ENCODE measurements at regions not wholly inside any gene's neighbourhood (a gene's known extent, or its start where the extent isn't known, plus 50 kb on each side); places are given as distances from the start of the nearest gene placed in this dataset.

DNA sequence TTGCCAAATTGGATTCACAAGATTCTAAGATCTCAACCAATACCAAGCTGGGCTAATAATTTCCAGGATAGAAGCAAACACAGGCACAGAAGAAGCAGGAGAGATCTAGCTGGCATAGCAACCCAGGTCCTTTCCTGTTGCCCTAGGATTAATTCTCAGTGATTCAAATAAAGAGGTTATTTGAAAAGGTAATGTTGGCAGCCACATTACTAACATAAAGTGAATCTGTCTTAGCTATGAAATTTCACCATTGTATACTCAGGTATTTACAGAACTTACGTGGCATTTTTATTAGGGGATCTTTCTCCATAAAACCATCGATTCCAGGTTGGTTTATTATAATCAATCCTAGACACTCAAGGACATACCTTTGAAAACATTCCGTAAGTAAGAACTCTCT is 379.3 kb upstream of the POM121L12 start:
- intact Hi-C loops (cut with DNase I): no loop called here
- DNase-seq: no peak
- TF ChIP-seq POLR2A (IDR thresholded peaks at IDR 0.05): no peak
- TF ChIP-seq, protein P1, sequence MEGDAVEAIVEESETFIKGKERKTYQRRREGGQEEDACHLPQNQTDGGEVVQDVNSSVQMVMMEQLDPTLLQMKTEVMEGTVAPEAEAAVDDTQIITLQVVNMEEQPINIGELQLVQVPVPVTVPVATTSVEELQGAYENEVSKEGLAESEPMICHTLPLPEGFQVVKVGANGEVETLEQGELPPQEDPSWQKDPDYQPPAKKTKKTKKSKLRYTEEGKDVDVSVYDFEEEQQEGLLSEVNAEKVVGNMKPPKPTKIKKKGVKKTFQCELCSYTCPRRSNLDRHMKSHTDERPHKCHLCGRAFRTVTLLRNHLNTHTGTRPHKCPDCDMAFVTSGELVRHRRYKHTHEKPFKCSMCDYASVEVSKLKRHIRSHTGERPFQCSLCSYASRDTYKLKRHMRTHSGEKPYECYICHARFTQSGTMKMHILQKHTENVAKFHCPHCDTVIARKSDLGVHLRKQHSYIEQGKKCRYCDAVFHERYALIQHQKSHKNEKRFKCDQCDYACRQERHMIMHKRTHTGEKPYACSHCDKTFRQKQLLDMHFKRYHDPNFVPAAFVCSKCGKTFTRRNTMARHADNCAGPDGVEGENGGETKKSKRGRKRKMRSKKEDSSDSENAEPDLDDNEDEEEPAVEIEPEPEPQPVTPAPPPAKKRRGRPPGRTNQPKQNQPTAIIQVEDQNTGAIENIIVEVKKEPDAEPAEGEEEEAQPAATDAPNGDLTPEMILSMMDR (IDR thresholded peaks at IDR 0.05): no peak
- H3K4me3 ChIP-seq: no peak overlapping the region
- no peak overlapping the region for H3K27ac ChIP-seq
- H3K27me3 ChIP-seq: no peaks in the 10 kb centered on the region
- no peaks in the 10 kb centered on the region for H3K4me1 ChIP-seq
- no peaks in the 10 kb centered on the region for H3K9me3 ChIP-seq
- no peak for ATAC-seq
- H3K36me3 ChIP-seq: no peaks in the 10 kb centered on the region
- 47% methylated on average over 3 of the region's 3 CpGs for WGBS (ENCODE audit: insufficient coverage, low coverage, low lambda C conversion rate, missing lambda C conversion rate)

DNA sequence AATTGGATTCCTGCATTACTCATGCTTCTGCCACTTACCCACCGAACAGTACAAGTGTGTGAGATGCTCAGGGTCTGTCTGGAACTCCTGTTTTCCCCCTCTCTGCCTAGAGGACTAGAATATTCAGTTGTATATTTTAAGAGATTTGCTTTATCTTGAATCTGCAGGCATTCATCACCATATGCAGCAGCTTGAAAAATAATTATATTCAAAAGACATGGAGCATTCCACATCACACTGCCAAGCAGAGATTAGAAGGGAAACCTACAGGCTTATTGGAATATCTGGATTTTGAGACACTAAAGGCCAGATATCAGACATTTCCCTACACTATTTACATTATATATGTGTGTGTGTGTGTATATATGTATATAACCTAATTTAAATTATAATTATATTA is 382.8 kb upstream of the POM121L12 start:
- DNase-seq (no peak), ATAC-seq (no peak)
- Histone ChIP-seq H3K4me1 (no peaks in the 10 kb centered on the region), H3K36me3 (no peaks in the 10 kb centered on the region), H3K9me3 (no peaks in the 10 kb centered on the region), H3K27ac (no peak overlapping the region), H3K27me3 (no peaks in the 10 kb centered on the region), H3K4me3 (no peak overlapping the region)
- TF ChIP-seq, protein P1 (IDR thresholded peaks at IDR 0.05): no peak
- TF ChIP-seq POLR2A (IDR thresholded peaks at IDR 0.05): no peak
- intact Hi-C loops (cut with DNase I): no loop called here
- WGBS (ENCODE audit: insufficient coverage, low coverage, low lambda C conversion rate, missing lambda C conversion rate): 40% methylated on average over 1 of the region's 1 CpG

DNA sequence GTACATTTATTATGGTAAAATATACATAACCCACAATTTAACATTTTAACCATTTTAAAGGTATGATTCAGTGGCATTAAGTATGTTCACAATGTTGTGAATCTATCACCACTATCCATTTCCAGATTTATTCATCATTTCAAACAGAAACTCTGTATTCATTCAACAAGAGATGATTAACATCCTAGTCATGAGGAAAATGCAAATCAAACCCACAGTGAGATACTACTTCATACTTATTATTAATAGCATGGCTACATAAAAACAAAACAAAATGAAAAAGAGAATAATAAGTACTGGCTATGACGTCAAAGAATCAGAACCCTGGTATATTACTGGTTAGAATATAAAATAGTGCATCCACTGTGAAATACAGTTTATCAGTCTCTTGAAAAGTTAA is 386.6 kb upstream of the POM121L12 start:
- H3K36me3 ChIP-seq: no peaks in the 10 kb centered on the region
- no peaks in the 10 kb centered on the region for H3K9me3 ChIP-seq
- H3K27me3 ChIP-seq: no peaks in the 10 kb centered on the region
- intact Hi-C loops (cut with DNase I): no loop called here
- no peak overlapping the region for H3K27ac ChIP-seq
- ATAC-seq: no peak
- 37% methylated on average over 1 of the region's 1 CpG for WGBS (ENCODE audit: insufficient coverage, low coverage, low lambda C conversion rate, missing lambda C conversion rate)
- H3K4me1 ChIP-seq: no peaks in the 10 kb centered on the region
- H3K4me3 ChIP-seq: no peak overlapping the region
- no peak for TF ChIP-seq POLR2A (IDR thresholded peaks at IDR 0.05)
- TF ChIP-seq, protein P1 (IDR thresholded peaks at IDR 0.05): no peak
- no peak for DNase-seq

DNA sequence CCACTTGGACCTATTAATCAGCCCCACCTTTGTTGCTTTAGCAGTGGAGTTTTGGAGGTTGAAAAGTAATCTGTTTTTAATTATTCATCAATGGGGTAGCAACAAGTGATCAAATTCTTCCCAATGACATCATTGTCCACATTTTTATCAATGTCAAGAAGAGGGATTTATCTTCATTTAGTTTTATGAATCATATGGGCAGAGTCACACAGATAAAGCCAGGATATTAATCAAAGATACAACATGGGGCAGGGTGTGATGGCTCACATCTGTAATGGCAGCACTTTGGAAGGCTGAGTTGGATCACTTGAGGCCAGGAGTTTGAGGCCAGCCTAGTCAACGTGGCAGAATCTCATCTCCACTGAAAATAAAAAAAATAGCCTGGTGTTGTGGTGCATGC is 388.4 kb upstream of the POM121L12 start:
- TF ChIP-seq, protein P1 (IDR thresholded peaks at IDR 0.05): no peak
- no peak for TF ChIP-seq POLR2A (IDR thresholded peaks at IDR 0.05)
- DNase-seq: no peak
- Histone ChIP-seq H3K4me1 (no peaks in the 10 kb centered on the region), H3K27me3 (no peaks in the 10 kb centered on the region), H3K27ac (no peak overlapping the region), H3K4me3 (no peak overlapping the region), H3K9me3 (no peaks in the 10 kb centered on the region), H3K36me3 (no peaks in the 10 kb centered on the region)
- ATAC-seq: no peak
- intact Hi-C loops (cut with DNase I): no loop called here
- WGBS (ENCODE audit: insufficient coverage, low coverage, low lambda C conversion rate, missing lambda C conversion rate): 18% methylated on average over 1 of the region's 1 CpG

DNA sequence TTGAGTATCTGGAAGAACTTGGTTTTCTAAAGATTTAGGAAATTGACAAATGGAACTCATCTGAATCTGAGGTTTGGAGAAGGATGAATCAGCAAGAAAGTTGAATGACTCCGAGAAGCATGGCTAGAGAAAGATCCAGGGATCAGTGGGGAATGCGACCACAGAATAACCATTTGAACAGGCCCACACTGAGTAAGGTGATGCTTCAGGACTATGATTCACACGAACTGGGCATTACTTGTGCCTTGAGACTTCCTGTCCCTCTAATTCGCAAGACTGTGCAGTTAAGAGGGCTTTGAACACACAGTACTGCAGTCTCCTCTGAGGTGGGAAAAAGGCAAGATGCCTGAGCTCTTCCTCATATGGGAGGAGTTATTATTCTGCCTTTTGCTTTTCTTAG is 395.5 kb upstream of the POM121L12 start:
- Histone ChIP-seq H3K27ac (no peak overlapping the region), H3K4me3 (no peak overlapping the region), H3K9me3 (no peaks in the 10 kb centered on the region), H3K4me1 (no peaks in the 10 kb centered on the region), H3K36me3 (no peaks in the 10 kb centered on the region), H3K27me3 (no peaks in the 10 kb centered on the region)
- ATAC-seq: no peak
- intact Hi-C loops (cut with DNase I): no loop called here
- WGBS (ENCODE audit: insufficient coverage, low coverage, low lambda C conversion rate, missing lambda C conversion rate): 49% methylated on average over 4 of the region's 4 CpGs
- no peak for DNase-seq
- TF ChIP-seq, protein P1 (IDR thresholded peaks at IDR 0.05): no peak
- no peak for TF ChIP-seq POLR2A (IDR thresholded peaks at IDR 0.05)

Data from right lobe of liver (tissue), 6 donors.